A549 (cell line): ENCODE measurements at regions not wholly inside any gene's neighbourhood (a gene's known extent, or its start where the extent isn't known, plus 50 kb on each side); places are given as distances from the start of the nearest gene placed in this dataset.

Experiments
- ATAC-seq, 2 experiments: fragments of 200-7000 bp in 1 of 2; fragments of >200 bp in 1 of 2; cut with Nextera tagmentation in 1 of 2; cut with Tn5 transposase in 1 of 2; 3 replicates each; pipeline versions ENCODE4 v1.8.0 to v1.9.1; 2018 to 2020; ENCODE audit warnings: mild to moderate bottlenecking in 1 of 2, moderate library complexity in 1 of 2
- CTCF ChIA-PET: fragments of 300-600 bp; sonication (Branson Sonifier 250); formaldehyde crosslinking; extraction: SDS; loops from one replicate; lab custom pipeline; 2021; ENCODE audit warnings: antibody characterized with exemption, inconsistent platforms; lab: Yijun Ruan, JAX
- POLR2A ChIA-PET: fragments of 350-600 bp; formaldehyde crosslinking; extraction: SDS; loops from one replicate; lab custom pipeline; 2021; ENCODE audit warnings: antibody characterized with exemption, inconsistent platforms; lab: Yijun Ruan, JAX
- DNase-seq, 2 experiments: peaks; one replicate each; pipeline versions ENCODE4 v3.0.0 to v3.0.0-alpha.2; 2011 to 2016; ENCODE audit warnings: low read depth in 1 of 2, low spot score in 1 of 2
- FAIRE-seq: peaks from 2 replicates; lab custom pipeline; 2011; peaks lifted over from hg19 to GRCh38; lab: Jason Lieb, UNC
- H3K27ac ChIP-seq, 2 experiments: fragments of >200 bp; sonication (Bioruptor Twin); formaldehyde crosslinking; 3 replicates each; pipeline ENCODE4 v1.5.1; 2016 to 2017
- H3K4me1 ChIP-seq: fragments of >200 bp; sonication (Bioruptor Twin); formaldehyde crosslinking; 3 replicates; pipeline ENCODE4 v1.6.1; 2016
- H3K4me2 ChIP-seq: fragments of >200 bp; sonication (Bioruptor Twin); formaldehyde crosslinking; 3 replicates; pipeline ENCODE4 v1.6.1; 2016
- H3K4me3 ChIP-seq: fragments of >200 bp; sonication (Bioruptor Twin); formaldehyde crosslinking; 3 replicates; pipeline ENCODE4 v1.5.1; 2016
- H3K9me3 ChIP-seq: fragments of >200 bp; sonication (Bioruptor Twin); formaldehyde crosslinking; 3 replicates; pipeline ENCODE4 v1.6.1; 2016
- EP300 ChIP-seq, 2 experiments: fragments of >200 bp; sonication (Bioruptor Twin); formaldehyde crosslinking; IDR thresholded peaks; 2 replicates in 1 of 2; 3 replicates in 1 of 2; pipeline ENCODE4 v1.6.1; 2016 to 2017
- ESRRA ChIP-seq: fragments of 150-350 bp; IDR thresholded peaks from 2 replicates; pipeline ENCODE4 v1.6.1; 2014; ENCODE audit warnings: mild to moderate bottlenecking, low read length, borderline replicate concordance
- FOSL2 ChIP-seq, 2 experiments: fragments of 450-650 bp in 1 of 2; fragments of >200 bp in 1 of 2; sonication (Bioruptor Twin) in 1 of 2; formaldehyde crosslinking; IDR thresholded peaks; 2 replicates each; pipeline versions ENCODE4 v1.5.0 to v1.6.1; 2016 to 2020; ENCODE audit warnings: mild to moderate bottlenecking in 1 of 2, moderate library complexity in 1 of 2
- FOXS1 ChIP-seq: fragments of 250-450 bp; sonication (Bioruptor Pico); IDR thresholded peaks from 2 replicates; pipeline ENCODE4 v1.5.0; 2020; ENCODE audit warnings: mild to moderate bottlenecking, moderate library complexity
- HDAC2 ChIP-seq: fragments of 200-600 bp; sonication (generic); IDR thresholded peaks from 2 replicates; pipeline ENCODE4 v1.6.1; 2016
- HEYL ChIP-seq: fragments of 250-450 bp; sonication (Bioruptor Pico); IDR thresholded peaks from 2 replicates; pipeline ENCODE4 v1.8.0; 2021; ENCODE audit warnings: mild to moderate bottlenecking, moderate library complexity
- HOXA7 ChIP-seq: fragments of 250-450 bp; sonication (Bioruptor Pico); IDR thresholded peaks from 2 replicates; pipeline ENCODE4 v1.5.0; 2020; ENCODE audit warnings: mild to moderate bottlenecking, moderate library complexity
- HOXB13 ChIP-seq: fragments of 250-450 bp; sonication (Bioruptor Pico); IDR thresholded peaks from 2 replicates; pipeline ENCODE4 v1.5.0; 2020; ENCODE audit warnings: low read depth, mild to moderate bottlenecking, moderate library complexity
- HOXB5 ChIP-seq: fragments of 250-450 bp; sonication (Bioruptor Pico); IDR thresholded peaks from 2 replicates; pipeline ENCODE4 v1.5.0; 2020; ENCODE audit warnings: mild to moderate bottlenecking, moderate library complexity
- MAFK ChIP-seq: fragments of 450-650 bp; IDR thresholded peaks from 2 replicates; pipeline ENCODE4 v1.6.1; 2014; ENCODE audit not compliant: partially characterized antibody
- MYC ChIP-seq: IDR thresholded peaks from 2 replicates; pipeline ENCODE4 v1.6.1; 2012; ENCODE audit warnings: mild to moderate bottlenecking, inconsistent platforms, low read length, improper control_type of control experiment, borderline replicate concordance
- NR3C1 ChIP-seq: fragments of >200 bp; sonication (Bioruptor Twin); formaldehyde crosslinking; IDR thresholded peaks from 3 replicates; pipeline ENCODE4 v1.6.1; 2017
- POLR2AphosphoS2 ChIP-seq: conservative IDR thresholded peaks from 2 replicates; pipeline ENCODE4 v1.6.1; 2012; ENCODE audit warnings: low read length, improper control_type of control experiment, inconsistent platforms
- RAD21 ChIP-seq, 2 experiments: fragments of >200 bp in 1 of 2; sonication (Bioruptor Twin) in 1 of 2; formaldehyde crosslinking in 1 of 2; IDR thresholded peaks in 1 of 2; conservative IDR thresholded peaks in 1 of 2; 2 replicates in 1 of 2; 3 replicates in 1 of 2; pipeline ENCODE4 v1.6.1; 2012 to 2018; ENCODE audit warnings: inconsistent platforms in 1 of 2
- RCOR1 ChIP-seq: fragments of 150-350 bp; IDR thresholded peaks from 2 replicates; pipeline ENCODE4 v1.6.1; 2014; ENCODE audit warnings: antibody characterized with exemption, low read length, low read depth
- SREBF2 ChIP-seq: fragments of 450-650 bp; IDR thresholded peaks from 2 replicates; pipeline ENCODE4 v1.6.1; 2014; ENCODE audit warnings: mild to moderate bottlenecking, moderate library complexity
- TFCP2L1 ChIP-seq: fragments of 250-450 bp; sonication (Bioruptor Pico); IDR thresholded peaks from 2 replicates; pipeline ENCODE4 v1.5.0; 2021; ENCODE audit warnings: mild to moderate bottlenecking
- TP53 ChIP-seq: fragments of 250-450 bp; sonication (Bioruptor Pico); IDR thresholded peaks from 2 replicates; pipeline ENCODE4 v1.5.0; 2021; ENCODE audit warnings: mild to moderate bottlenecking, moderate library complexity
- ZC3H11A ChIP-seq: fragments of 450-650 bp; IDR thresholded peaks from 2 replicates; pipeline ENCODE4 v1.6.1; 2014; ENCODE audit warnings: antibody characterized with exemption, mild to moderate bottlenecking
- WGBS: methylation state at CpG from one replicate; pipeline ENCODE4 v1.1.6; 2017; ENCODE audit errors: missing lambda C conversion rate; 5-methylcytosine and 5-hydroxymethylcytosine counted together
- TF ChIP-seq, protein P1 (sequence below): fragments of >200 bp; sonication (Bioruptor Twin); formaldehyde crosslinking; IDR thresholded peaks from 2 replicates; pipeline ENCODE4 v1.6.1; 2016
- TF ChIP-seq, protein P2 (sequence below): IDR thresholded peaks from 2 replicates; pipeline ENCODE4 v1.6.1; 2012
- TF ChIP-seq, protein P3 (sequence below): fragments of 150-350 bp; IDR thresholded peaks from 2 replicates; pipeline ENCODE4 v1.6.1; 2014; ENCODE audit warnings: low read depth, mild to moderate bottlenecking, low read length
- TF ChIP-seq, protein P4 (sequence below): fragments of 200-600 bp; sonication (generic); IDR thresholded peaks from 2 replicates; pipeline ENCODE4 v1.6.1; 2016; ENCODE audit warnings: antibody characterized with exemption, mild to moderate bottlenecking, moderate library complexity
- TF ChIP-seq, protein P5 (sequence below): fragments of 250-450 bp; sonication (Bioruptor Pico); IDR thresholded peaks from 2 replicates; pipeline ENCODE4 v1.5.0; 2021; ENCODE audit warnings: mild to moderate bottlenecking, moderate library complexity, borderline replicate concordance

DNA sequence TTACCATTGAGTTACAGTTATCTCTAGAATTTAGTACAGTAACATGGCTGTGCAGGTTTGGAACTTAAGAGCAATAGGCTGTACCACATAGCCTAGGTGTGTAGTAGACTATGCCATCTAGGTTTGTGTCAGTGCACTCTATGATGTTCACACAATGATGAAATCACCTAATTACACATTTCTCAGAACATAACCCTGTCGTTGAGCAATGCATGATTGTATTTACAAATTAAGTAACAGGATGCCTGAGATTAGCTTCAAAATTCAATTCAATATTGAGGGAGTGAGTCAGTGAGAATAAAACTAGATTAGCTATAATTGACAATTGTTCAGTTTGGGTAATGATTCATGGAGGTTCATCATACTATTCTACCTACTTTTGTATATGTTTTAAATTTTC, 633.8 kb downstream of the IGSF11 start (continued):
- no peak for TF ChIP-seq TP53 (CRISPR knock-in tag)
- TF ChIP-seq, protein P1, sequence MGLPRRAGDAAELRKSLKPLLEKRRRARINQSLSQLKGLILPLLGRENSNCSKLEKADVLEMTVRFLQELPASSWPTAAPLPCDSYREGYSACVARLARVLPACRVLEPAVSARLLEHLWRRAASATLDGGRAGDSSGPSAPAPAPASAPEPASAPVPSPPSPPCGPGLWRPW: no peak
- TF ChIP-seq MYC: no peak
- TF ChIP-seq, protein P2, sequence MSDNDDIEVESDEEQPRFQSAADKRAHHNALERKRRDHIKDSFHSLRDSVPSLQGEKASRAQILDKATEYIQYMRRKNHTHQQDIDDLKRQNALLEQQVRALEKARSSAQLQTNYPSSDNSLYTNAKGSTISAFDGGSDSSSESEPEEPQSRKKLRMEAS: no peak
- TF ChIP-seq HOXA7: no peak
- TF ChIP-seq, all 56 proteins: peak for 0

DNA sequence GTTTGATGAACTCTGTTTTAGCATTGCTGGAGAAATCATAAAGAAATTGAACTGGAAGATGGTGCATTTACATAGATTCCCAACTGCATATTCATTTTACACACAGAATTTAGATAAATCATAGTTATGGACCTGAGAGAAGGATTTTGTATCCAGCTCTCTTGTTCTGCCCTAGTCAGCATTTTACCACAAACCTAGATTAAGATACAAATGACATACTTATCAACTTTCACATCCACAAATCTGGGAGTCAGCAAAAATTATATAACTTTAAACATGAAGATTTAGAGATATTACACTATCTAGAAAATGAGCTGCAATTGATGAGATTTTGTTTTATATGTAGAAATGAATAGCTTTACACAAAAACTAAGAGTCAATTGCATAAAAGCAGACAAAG, 632.8 kb downstream of the IGSF11 start:
- Histone ChIP-seq H3K4me1 (no peaks in the 10 kb centered on the region), H3K4me2 (no peak overlapping the region), H3K27ac (no peak overlapping the region), H3K9me3 (no peaks in the 10 kb centered on the region), H3K4me3 (no peak overlapping the region)
- POLR2A ChIA-PET: no interaction called here
- CTCF ChIA-PET: interaction anchor here (0.6 kb wide), 1 partner anchor 1992 kb away, joined by 4 read pairs; no protein-coding TSS in a partner anchor
- DNase-seq (no peak), ATAC-seq (no peak), FAIRE-seq (no peak)
- no peak for TF ChIP-seq TFCP2L1 (CRISPR knock-in tag)
- peak; percentile 81 for TF ChIP-seq MAFK
- no peak for TF ChIP-seq SREBF2
- no peak for TF ChIP-seq FOXS1
- no peak for TF ChIP-seq HEYL (CRISPR knock-in tag)
- TF ChIP-seq FOSL2 (IDR thresholded peaks at IDR 0.05): no peak
- TF ChIP-seq FOSL2 (CRISPR knock-in tag; IDR thresholded peaks at IDR 0.05): no peak

DNA sequence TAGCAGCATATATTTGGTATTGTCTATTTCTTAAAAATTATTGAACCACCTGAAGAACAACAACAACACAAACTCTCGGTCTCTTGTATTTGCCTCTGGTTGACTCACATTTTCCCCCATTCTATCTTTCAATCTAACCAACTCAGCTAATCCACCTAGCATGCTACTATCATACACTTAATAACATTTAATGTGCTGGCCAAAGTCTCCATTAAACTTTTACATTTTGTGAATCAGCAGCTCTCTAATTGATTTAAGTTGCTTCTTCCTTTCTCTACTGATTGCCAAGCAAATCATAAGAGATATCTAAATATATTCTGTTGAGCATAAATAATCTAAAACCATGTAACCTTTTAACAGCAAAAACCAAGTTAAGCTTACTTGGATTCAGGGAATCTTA, 631.7 kb downstream of the IGSF11 start:
- no peaks in the 10 kb centered on the region for H3K4me1 ChIP-seq
- no peaks in the 10 kb centered on the region for H3K9me3 ChIP-seq
- 19% methylated on average over 1 of the region's 1 CpG for WGBS
- no peak for TF ChIP-seq HDAC2
- TF ChIP-seq, protein P2: no peak
- no peak for TF ChIP-seq NR3C1
- TF ChIP-seq, protein P3, sequence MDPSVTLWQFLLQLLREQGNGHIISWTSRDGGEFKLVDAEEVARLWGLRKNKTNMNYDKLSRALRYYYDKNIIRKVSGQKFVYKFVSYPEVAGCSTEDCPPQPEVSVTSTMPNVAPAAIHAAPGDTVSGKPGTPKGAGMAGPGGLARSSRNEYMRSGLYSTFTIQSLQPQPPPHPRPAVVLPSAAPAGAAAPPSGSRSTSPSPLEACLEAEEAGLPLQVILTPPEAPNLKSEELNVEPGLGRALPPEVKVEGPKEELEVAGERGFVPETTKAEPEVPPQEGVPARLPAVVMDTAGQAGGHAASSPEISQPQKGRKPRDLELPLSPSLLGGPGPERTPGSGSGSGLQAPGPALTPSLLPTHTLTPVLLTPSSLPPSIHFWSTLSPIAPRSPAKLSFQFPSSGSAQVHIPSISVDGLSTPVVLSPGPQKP: no peak
- TF ChIP-seq HOXB5: no peak
- TF ChIP-seq, protein P1: no peak
- TF ChIP-seq, protein P4, sequence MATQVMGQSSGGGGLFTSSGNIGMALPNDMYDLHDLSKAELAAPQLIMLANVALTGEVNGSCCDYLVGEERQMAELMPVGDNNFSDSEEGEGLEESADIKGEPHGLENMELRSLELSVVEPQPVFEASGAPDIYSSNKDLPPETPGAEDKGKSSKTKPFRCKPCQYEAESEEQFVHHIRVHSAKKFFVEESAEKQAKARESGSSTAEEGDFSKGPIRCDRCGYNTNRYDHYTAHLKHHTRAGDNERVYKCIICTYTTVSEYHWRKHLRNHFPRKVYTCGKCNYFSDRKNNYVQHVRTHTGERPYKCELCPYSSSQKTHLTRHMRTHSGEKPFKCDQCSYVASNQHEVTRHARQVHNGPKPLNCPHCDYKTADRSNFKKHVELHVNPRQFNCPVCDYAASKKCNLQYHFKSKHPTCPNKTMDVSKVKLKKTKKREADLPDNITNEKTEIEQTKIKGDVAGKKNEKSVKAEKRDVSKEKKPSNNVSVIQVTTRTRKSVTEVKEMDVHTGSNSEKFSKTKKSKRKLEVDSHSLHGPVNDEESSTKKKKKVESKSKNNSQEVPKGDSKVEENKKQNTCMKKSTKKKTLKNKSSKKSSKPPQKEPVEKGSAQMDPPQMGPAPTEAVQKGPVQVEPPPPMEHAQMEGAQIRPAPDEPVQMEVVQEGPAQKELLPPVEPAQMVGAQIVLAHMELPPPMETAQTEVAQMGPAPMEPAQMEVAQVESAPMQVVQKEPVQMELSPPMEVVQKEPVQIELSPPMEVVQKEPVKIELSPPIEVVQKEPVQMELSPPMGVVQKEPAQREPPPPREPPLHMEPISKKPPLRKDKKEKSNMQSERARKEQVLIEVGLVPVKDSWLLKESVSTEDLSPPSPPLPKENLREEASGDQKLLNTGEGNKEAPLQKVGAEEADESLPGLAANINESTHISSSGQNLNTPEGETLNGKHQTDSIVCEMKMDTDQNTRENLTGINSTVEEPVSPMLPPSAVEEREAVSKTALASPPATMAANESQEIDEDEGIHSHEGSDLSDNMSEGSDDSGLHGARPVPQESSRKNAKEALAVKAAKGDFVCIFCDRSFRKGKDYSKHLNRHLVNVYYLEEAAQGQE: no peak
- TF ChIP-seq, protein P5, sequence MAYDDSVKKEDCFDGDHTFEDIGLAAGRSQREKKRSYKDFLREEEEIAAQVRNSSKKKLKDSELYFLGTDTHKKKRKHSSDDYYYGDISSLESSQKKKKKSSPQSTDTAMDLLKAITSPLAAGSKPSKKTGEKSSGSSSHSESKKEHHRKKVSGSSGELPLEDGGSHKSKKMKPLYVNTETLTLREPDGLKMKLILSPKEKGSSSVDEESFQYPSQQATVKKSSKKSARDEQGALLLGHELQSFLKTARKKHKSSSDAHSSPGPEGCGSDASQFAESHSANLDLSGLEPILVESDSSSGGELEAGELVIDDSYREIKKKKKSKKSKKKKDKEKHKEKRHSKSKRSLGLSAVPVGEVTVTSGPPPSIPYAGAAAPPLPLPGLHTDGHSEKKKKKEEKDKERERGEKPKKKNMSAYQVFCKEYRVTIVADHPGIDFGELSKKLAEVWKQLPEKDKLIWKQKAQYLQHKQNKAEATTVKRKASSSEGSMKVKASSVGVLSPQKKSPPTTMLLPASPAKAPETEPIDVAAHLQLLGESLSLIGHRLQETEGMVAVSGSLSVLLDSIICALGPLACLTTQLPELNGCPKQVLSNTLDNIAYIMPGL (CRISPR knock-in tag): no peak
- no peak for TF ChIP-seq HOXB13 (CRISPR knock-in tag)
- TF ChIP-seq ESRRA: no peak
- TF ChIP-seq RCOR1: no peak
- no peak for TF ChIP-seq HEYL (CRISPR knock-in tag)
- no peak for TF ChIP-seq ZC3H11A
- TF ChIP-seq POLR2AphosphoS2: no peak
- TF ChIP-seq EP300 (IDR thresholded peaks at IDR 0.05): no peak
- TF ChIP-seq RAD21 (conservative IDR thresholded peaks at IDR 0.05 in 1 of 2, IDR thresholded peaks at IDR 0.05 in 1 of 2): no peak
- CTCF ChIA-PET: no interaction called here
- POLR2A ChIA-PET: no interaction called here
- H3K27ac ChIP-seq: no peak overlapping the region
- no peak for DNase-seq
- ATAC-seq: no peak
- FAIRE-seq: no peak
- H3K4me2 ChIP-seq: no peak overlapping the region
- H3K4me3 ChIP-seq: no peak overlapping the region
